ENCODE measurements at regions not wholly inside any gene's neighbourhood (a gene's known extent, or its start where the extent isn't known, plus 50 kb on each side); places are given as distances from the start of the nearest gene placed in this dataset.

DNA sequence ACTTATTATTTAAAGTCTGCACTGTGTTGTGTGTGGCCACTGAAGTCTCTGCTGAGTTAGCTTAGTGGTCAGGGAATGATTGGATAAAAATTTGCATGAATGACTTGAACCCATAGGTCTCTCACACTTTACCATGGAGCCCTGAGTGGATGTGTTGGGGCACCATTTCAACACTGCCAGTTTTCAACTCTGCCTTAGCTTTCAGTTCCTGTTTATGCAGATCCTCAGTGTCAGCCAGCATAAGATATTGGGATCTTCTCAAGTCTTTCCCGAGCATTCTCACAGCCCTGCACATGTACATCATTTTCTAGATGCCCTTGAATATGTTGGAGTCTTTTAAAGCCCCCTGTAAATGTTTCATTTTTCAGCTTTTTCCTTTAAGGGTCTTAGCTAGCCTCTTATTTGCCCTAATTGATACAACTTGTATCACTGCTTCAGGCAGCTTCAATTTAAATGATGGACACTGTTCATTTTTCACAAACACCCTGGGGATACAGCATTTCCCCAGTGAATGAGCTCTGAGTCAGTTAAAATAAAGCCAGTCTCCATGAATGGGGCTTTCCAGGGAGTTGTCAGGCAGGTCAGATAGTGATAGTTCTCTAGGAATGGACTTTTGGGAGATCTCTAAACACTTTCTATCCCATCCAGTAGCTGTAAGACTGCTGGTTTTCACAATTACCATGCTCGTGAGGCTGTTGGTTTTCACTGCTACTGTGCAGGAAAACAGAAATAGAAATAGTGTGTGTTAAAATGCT is 211.9 kb upstream of the PAPPA start:
- DNase-seq (ENCODE audit: low spot score): no peak

- no peak for DNase-seq (ENCODE audit: low spot score)
These were observed 210.0 kb upstream of the PAPPA start for GRCh38 chr9:115943431-115944165.

DNA sequence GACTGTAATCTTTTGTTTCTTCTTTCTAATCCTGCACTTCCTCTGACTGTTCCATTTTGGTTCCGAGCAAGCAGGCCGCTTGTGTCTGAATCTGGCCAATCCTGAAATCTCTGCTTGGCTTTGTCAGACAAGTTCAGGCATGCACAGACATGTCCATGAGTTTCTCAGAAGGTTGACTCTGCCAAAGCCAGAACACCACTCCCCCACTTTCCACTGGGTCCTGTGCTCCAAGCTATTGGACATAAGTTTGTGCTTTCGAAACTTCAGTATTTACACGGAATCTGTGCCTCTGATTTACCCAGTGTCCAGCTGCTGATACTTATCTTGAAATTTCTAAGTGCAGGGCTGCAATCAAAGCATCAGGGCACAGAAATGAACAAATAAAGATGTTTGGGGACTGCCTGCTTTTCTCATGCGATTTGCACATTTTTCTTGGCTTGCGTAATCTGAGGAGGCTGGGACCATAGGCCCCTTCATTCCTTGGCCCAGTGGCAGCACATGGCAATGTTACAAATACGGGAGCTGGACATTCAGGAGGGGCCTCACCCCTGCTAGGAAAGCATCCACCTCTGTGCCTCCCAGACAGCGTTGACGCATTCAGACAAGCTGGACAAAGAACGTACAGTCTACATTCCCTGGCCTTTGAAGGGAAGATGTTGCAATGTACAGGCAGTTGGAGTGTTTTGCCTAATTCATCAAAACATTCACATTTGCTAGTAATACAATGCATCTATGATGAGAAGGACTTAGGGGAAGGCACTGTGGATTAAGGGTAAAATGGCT is 209.2 kb upstream of the PAPPA start:
- peak; percentile 45 for DNase-seq (ENCODE audit: low spot score)

- no peak for DNase-seq (ENCODE audit: low spot score)
These were observed 208.6 kb upstream of the PAPPA start for GRCh38 chr9:115945009-115945431.

- no peak for DNase-seq (ENCODE audit: low spot score)
These were observed 207.1 kb upstream of the PAPPA start for GRCh38 chr9:115946530-115946929.

- no peak for DNase-seq (ENCODE audit: low spot score)
These were observed 201.6 kb upstream of the PAPPA start for GRCh38 chr9:115951977-115952376.

- no peak for DNase-seq (ENCODE audit: low spot score)
These were observed 200.9 kb upstream of the PAPPA start for GRCh38 chr9:115952430-115953292.

- DNase-seq (ENCODE audit: low spot score): no peak
These were observed 197.2 kb upstream of the PAPPA start for GRCh38 chr9:115956371-115956770.

DNA sequence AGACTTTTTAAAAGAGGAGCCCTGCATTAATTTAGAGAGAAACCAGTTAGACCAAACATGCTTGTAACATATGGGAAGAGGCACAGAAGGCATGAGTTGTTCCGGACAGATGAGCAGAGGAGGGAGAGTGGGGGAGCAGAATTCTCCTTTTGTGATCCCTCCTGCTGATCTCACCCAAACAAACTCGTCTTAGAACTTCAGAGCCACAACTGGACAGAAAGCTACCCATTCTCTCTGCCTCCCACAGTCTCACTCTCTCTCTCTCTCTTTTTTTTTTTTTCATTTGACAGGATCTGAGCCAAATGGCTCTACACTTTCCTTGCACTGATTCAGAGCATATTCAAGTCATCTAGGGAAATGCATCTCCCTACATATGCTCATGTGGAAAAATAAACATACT is 196.0 kb upstream of the PAPPA start:
- DNase-seq (ENCODE audit: low spot score): no peak

DNA sequence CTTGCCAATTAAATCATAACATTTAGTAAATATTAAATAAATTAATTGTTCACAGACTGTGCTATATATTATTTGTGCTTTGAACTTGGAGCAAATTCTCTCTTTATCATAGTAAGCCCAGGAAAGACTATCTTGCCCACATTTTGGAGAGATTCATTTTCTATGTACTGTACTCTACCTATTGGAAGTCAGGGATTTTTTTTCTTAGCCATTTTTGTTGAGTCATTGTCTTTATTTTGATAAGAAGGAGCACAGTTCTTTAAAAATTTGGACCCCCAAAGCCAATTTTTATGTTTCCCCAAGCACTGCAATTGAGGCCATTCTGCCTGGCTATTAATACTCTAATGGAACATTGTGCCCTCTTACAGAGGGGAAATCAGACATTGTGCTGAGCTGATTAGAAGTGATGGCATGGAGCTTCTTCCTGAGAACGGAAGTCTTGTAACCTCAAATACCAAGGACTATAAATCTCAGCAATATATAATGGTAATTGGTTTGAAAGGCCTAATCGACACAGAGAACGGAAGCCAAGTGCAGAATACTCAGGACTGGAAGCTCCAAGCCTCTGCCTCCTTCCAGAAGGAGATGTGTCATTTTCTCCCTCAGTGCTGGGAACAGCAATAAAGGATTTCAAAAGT is 188.8 kb upstream of the PAPPA start:
- DNase-seq (ENCODE audit: low spot score): no peak

DNA sequence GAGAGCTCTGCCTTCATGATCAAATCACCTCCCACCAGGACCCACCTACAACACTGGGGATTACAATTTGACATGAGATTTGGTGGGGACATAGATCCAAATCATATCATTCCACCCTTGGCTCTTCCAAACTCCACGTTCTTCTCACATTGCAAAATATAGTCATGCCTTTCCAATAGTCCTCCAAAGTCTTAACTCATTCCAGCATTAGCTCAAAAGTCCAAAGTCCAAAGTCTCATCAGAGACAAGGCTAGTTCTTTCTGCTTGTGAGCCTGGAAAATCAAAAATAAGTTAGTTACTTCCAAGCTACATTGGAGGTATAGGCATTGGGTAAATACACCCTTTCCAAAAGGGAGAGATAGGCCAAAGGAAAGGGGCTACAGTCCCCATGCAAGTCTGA is 186.9 kb upstream of the PAPPA start:
- DNase-seq (ENCODE audit: low spot score): no peak

DNA sequence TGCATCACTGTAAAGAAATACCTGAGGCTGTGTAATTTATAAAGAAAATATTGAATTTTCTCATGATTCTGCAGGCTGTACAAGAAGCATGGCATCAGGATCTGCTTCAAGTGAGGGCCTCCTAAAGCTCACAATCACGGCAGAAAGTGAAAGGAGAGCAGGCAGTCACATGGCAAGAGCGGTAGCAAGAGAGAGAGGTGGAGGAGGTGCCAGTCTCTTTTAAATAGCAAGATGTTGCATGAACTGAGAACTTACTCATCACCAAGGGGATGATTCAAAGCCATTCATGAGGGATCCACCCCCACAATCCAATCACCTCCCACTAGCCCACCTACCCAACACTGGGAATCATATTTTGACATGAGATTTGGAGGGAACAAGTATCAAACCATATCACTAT is 184.5 kb upstream of the PAPPA start:
- no peak for DNase-seq (ENCODE audit: low spot score)

- DNase-seq (ENCODE audit: low spot score): no peak
These were observed 181.2 kb upstream of the PAPPA start for GRCh38 chr9:115972362-115972761.

GRCh38 chr9:115972843-115973595 is 180.6 kb upstream of the PAPPA start:
- no peak for DNase-seq (ENCODE audit: low spot score)

DNA sequence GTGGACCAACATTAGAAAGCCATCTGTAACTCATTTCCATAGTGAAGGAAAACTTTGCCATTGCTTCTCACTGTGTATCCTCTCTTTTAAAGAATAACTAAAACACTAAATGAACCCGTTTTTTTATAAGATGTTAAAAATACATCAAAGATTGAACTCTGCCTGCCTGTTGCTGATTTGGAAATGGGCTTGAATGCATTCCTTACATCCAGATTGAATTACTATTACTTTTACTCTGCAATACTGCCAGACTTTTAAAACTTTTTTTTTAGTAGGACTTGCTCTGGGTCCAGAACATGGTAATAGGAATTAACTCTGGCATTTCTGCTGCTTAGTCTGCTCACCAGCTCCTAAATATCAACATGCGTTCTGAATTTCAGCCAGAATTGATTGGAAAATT is 176.8 kb upstream of the PAPPA start:
- no peak for DNase-seq (ENCODE audit: low spot score)

DNA sequence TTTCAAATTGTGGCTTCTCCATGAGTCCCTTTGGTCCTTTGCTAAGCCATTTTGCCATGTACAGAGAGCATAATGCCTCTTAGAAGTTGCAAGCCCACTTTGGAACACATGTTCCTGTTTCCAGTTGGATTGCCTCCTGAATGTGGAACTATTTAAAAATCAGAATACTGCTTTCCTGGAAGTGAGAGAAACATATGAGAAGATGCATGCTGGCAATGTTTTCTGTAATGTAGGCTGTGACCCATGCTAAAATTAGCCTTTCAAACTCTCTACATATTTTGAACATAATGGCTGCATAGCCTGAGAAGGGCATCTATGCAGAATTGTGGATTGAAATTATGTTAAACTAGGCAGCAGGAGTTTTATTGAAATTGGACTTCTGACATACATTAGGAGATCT is 175.5 kb upstream of the PAPPA start:
- DNase-seq (ENCODE audit: low spot score): no peak

GRCh38 chr9:115978659-115979096 is 174.9 kb upstream of the PAPPA start:
- DNase-seq (ENCODE audit: low spot score): no peak

GRCh38 chr9:115980054-115980453 is 173.5 kb upstream of the PAPPA start:
- DNase-seq (ENCODE audit: low spot score): no peak

DNA sequence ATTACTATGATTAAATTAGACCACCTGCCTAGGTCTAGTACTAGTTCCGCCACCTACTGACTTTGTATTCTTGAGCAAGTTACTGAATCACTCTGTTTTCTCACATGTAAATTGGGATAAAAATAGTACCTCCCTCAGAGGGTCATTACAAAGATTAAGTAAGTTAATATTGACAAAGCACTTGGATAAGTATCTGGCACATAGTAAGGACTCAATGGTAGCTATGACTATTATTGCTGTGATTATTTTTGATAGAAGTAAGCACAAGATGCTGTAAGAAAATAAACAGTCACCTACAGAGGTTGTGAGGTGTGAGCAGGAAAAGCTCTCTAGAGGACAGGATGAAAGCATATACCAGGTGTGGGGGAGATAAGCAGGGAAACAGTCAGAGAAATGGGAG is 173.1 kb upstream of the PAPPA start:
- DNase-seq (ENCODE audit: low spot score): no peak

DNA sequence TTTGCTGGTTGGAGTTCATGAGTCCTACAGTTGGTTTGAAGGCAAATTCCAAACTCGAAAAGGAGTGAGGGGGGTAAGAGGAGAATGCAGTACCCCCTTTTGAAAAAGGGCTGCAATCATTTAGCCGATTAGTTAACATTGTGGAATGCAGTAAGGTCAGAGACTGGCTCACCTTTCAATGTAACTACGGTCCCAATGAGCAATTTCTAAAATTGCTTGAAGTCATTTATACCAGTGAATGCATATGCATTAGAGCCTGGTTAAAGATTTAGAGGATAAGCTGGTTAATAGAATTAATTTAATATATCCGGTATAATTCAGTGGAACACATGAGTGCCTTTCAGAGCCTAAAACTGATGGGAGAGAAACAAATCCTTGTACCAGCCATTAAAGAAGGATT is 172.6 kb upstream of the PAPPA start:
- DNase-seq (ENCODE audit: low spot score): no peak

DNA sequence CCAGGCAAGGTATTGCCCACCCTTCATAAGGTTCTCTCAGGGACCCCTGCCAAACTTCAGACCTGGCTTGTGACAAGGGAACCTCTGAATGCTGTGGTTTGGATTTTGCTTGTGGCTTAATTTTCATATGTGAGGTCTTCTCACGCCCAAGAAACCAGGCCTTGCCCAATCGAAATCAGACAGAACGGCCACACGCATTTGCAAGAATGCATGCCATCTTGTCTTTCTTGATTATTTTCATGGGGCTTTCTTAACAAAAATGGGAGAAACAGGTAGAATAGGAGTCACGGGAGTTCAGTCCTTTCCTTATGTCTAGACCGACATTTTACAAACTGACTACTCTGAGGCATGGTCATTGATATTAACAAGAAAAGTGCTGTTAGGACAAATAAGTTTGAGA is 170.2 kb upstream of the PAPPA start:
- no peak for DNase-seq (ENCODE audit: low spot score)

Data from ecto neural progenitor cell (in vitro differentiated cells).